ENCODE measurements at regions not wholly inside any gene's neighbourhood (a gene's known extent, or its start where the extent isn't known, plus 50 kb on each side); places are given as distances from the start of the nearest gene placed in this dataset.

- Histone ChIP-seq H3K4me2 (ENCODE audit: low read length) (no peak overlapping the region), H2AFZ (ENCODE audit: low read depth, low read length) (no peak overlapping the region), H3K4me3 (ENCODE audit: insufficient read depth, low read depth, low read length) (no peak overlapping the region), H3K9ac (ENCODE audit: low read length) (no peak overlapping the region), H3K79me2 (ENCODE audit: insufficient read depth, low read length) (no peaks in the 10 kb centered on the region), H3K9me3 (ENCODE audit: insufficient read depth, low read depth, low read length) (peaks cover 6% of the 10 kb centered on the region), H3K27ac (ENCODE audit: low read depth, low read length) (no peak overlapping the region), H3K27me3 (ENCODE audit: insufficient read depth, low read length) (no peaks in the 10 kb centered on the region), H4K20me1 (ENCODE audit: insufficient read depth, low read length) (no peaks in the 10 kb centered on the region), H3K4me1 (ENCODE audit: insufficient read depth, low read length) (no peaks in the 10 kb centered on the region), H3K36me3 (ENCODE audit: insufficient read depth, low read length) (no peaks in the 10 kb centered on the region)
- no peak overlapping the region for H3K4me3 Mint-ChIP-seq (ENCODE audit: unreplicated experiment)
- TF ChIP-seq EZH2 (IDR thresholded peaks at IDR 0.05; ENCODE audit: insufficient read depth, low read length) (no peak), CTCF (IDR thresholded peaks at IDR 0.05; ENCODE audit: insufficient read depth, low read depth, low read length) (no peak)
- no peak overlapping the region for H3K27ac Mint-ChIP-seq (ENCODE audit: unreplicated experiment)
- DNase-seq (ENCODE audit: low read depth) (no peak), FAIRE-seq (no peak)
- no peaks in the 10 kb centered on the region for H3K4me1 Mint-ChIP-seq (ENCODE audit: low read depth, unreplicated experiment)
- peaks cover 2% of the 10 kb centered on the region for H3K27me3 Mint-ChIP-seq (ENCODE audit: low read depth, unreplicated experiment)
- H3K9me3 Mint-ChIP-seq (ENCODE audit: unreplicated experiment), result peaks cover 8% of the 10 kb centered on the region
- no peaks in the 10 kb centered on the region for H3K36me3 Mint-ChIP-seq (ENCODE audit: low read depth, unreplicated experiment)
Observed at GRCh38 chr10:85060944-85061343, 732.6 kb downstream of the CCSER2 start.

- Histone ChIP-seq H3K9ac (ENCODE audit: low read length) (no peak overlapping the region), H3K36me3 (ENCODE audit: insufficient read depth, low read length) (no peaks in the 10 kb centered on the region), H2AFZ (ENCODE audit: low read depth, low read length) (no peak overlapping the region), H3K4me3 (ENCODE audit: insufficient read depth, low read depth, low read length) (no peak overlapping the region), H4K20me1 (ENCODE audit: insufficient read depth, low read length) (no peaks in the 10 kb centered on the region), H3K9me3 (ENCODE audit: insufficient read depth, low read depth, low read length) (peaks cover 6% of the 10 kb centered on the region), H3K79me2 (ENCODE audit: insufficient read depth, low read length) (no peaks in the 10 kb centered on the region), H3K4me1 (ENCODE audit: insufficient read depth, low read length) (no peaks in the 10 kb centered on the region), H3K27ac (ENCODE audit: low read depth, low read length) (no peak overlapping the region), H3K4me2 (ENCODE audit: low read length) (no peak overlapping the region), H3K27me3 (ENCODE audit: insufficient read depth, low read length) (no peaks in the 10 kb centered on the region)
- DNase-seq (ENCODE audit: low read depth), result no peak
- Mint-ChIP-seq H3K36me3 (ENCODE audit: low read depth, unreplicated experiment) (no peaks in the 10 kb centered on the region), H3K27ac (ENCODE audit: unreplicated experiment) (no peak overlapping the region), H3K27me3 (ENCODE audit: low read depth, unreplicated experiment) (peaks cover 2% of the 10 kb centered on the region), H3K4me3 (ENCODE audit: unreplicated experiment) (no peak overlapping the region), H3K9me3 (ENCODE audit: unreplicated experiment) (peaks cover 6% of the 10 kb centered on the region), H3K4me1 (ENCODE audit: low read depth, unreplicated experiment) (no peaks in the 10 kb centered on the region)
- no peak for FAIRE-seq
- TF ChIP-seq CTCF (IDR thresholded peaks at IDR 0.05; ENCODE audit: insufficient read depth, low read depth, low read length) (no peak), EZH2 (IDR thresholded peaks at IDR 0.05; ENCODE audit: insufficient read depth, low read length) (no peak)
Observed at GRCh38 chr10:85061401-85061800, 733.0 kb downstream of the CCSER2 start.

GRCh38 chr10:85067955-85068354 lies 739.6 kb downstream of the CCSER2 start:
- no peak overlapping the region for H3K4me3 ChIP-seq (ENCODE audit: insufficient read depth, low read depth, low read length)
- FAIRE-seq (no peak), DNase-seq (ENCODE audit: low read depth) (no peak)
- H3K36me3 Mint-ChIP-seq (ENCODE audit: low read depth, unreplicated experiment), result no peaks in the 10 kb centered on the region
- no peaks in the 10 kb centered on the region for H3K79me2 ChIP-seq (ENCODE audit: insufficient read depth, low read length)
- no peaks in the 10 kb centered on the region for H3K27me3 Mint-ChIP-seq (ENCODE audit: low read depth, unreplicated experiment)
- no peaks in the 10 kb centered on the region for H3K4me1 Mint-ChIP-seq (ENCODE audit: low read depth, unreplicated experiment)
- H3K27ac ChIP-seq (ENCODE audit: low read depth, low read length), result no peak overlapping the region
- H3K4me3 Mint-ChIP-seq (ENCODE audit: unreplicated experiment), result no peak overlapping the region
- H3K27me3 ChIP-seq (ENCODE audit: insufficient read depth, low read length), result no peaks in the 10 kb centered on the region
- H3K27ac Mint-ChIP-seq (ENCODE audit: unreplicated experiment), result no peak overlapping the region
- H3K4me2 ChIP-seq (ENCODE audit: low read length), result no peak overlapping the region
- H3K9me3 Mint-ChIP-seq (ENCODE audit: unreplicated experiment), result no peaks in the 10 kb centered on the region
- H3K4me1 ChIP-seq (ENCODE audit: insufficient read depth, low read length), result no peaks in the 10 kb centered on the region
- no peaks in the 10 kb centered on the region for H3K36me3 ChIP-seq (ENCODE audit: insufficient read depth, low read length)
- no peak overlapping the region for H3K9ac ChIP-seq (ENCODE audit: low read length)
- no peaks in the 10 kb centered on the region for H4K20me1 ChIP-seq (ENCODE audit: insufficient read depth, low read length)
- no peak overlapping the region for H2AFZ ChIP-seq (ENCODE audit: low read depth, low read length)
- no peaks in the 10 kb centered on the region for H3K9me3 ChIP-seq (ENCODE audit: insufficient read depth, low read depth, low read length)
- no peak for TF ChIP-seq EZH2 (IDR thresholded peaks at IDR 0.05; ENCODE audit: insufficient read depth, low read length)
- TF ChIP-seq CTCF (IDR thresholded peaks at IDR 0.05; ENCODE audit: insufficient read depth, low read depth, low read length), result no peak
